ENCODE measurements at regions not wholly inside any gene's neighbourhood (a gene's known extent, or its start where the extent isn't known, plus 50 kb on each side); places are given as distances from the start of the nearest gene placed in this dataset.

GRCh38 chr2:6308986-6309385, 556.7 kb downstream of the CMPK2 start:
- TF ChIP-seq ZFX (IDR thresholded peaks at IDR 0.05; ENCODE audit: borderline replicate concordance) (no peak), CTCF (IDR thresholded peaks at IDR 0.05) (no peak)

GRCh38 chr2:6309415-6310255, 556.1 kb downstream of the CMPK2 start:
- no peak overlapping the region for H3K27ac ChIP-seq
- no peak for TF ChIP-seq ZFX (IDR thresholded peaks at IDR 0.05; ENCODE audit: borderline replicate concordance)
- no peak for TF ChIP-seq CTCF (IDR thresholded peaks at IDR 0.05)

More at GRCh38 chr2:6308986-6309385, 556.7 kb downstream of the CMPK2 start:
- H3K27ac ChIP-seq, result no peak overlapping the region

- H3K27ac ChIP-seq, result no peak overlapping the region
- TF ChIP-seq ZFX (IDR thresholded peaks at IDR 0.05; ENCODE audit: borderline replicate concordance) (no peak), CTCF (IDR thresholded peaks at IDR 0.05) (no peak)
These were observed 555.2 kb downstream of the CMPK2 start for GRCh38 chr2:6310256-6311215.

- no peak overlapping the region for H3K27ac ChIP-seq
- TF ChIP-seq CTCF (IDR thresholded peaks at IDR 0.05) (no peak), ZFX (IDR thresholded peaks at IDR 0.05; ENCODE audit: borderline replicate concordance) (no peak)
These were observed 553.3 kb downstream of the CMPK2 start for GRCh38 chr2:6312367-6312766.

GRCh38 chr2:6314218-6314960, 551.3 kb downstream of the CMPK2 start:
- no peak overlapping the region for H3K27ac ChIP-seq
- TF ChIP-seq CTCF (IDR thresholded peaks at IDR 0.05), result no peak
- TF ChIP-seq ZFX (IDR thresholded peaks at IDR 0.05; ENCODE audit: borderline replicate concordance), result no peak

- H3K27ac ChIP-seq, result no peak overlapping the region
- no peak for TF ChIP-seq CTCF (IDR thresholded peaks at IDR 0.05)
- no peak for TF ChIP-seq ZFX (IDR thresholded peaks at IDR 0.05; ENCODE audit: borderline replicate concordance)
These were observed 540.1 kb downstream of the CMPK2 start for GRCh38 chr2:6325616-6326015.

Measured in 22Rv1 (cell line).